ENCODE measurements at regions not wholly inside any gene's neighbourhood (a gene's known extent, or its start where the extent isn't known, plus 50 kb on each side); places are given as distances from the start of the nearest gene placed in this dataset.

DNA sequence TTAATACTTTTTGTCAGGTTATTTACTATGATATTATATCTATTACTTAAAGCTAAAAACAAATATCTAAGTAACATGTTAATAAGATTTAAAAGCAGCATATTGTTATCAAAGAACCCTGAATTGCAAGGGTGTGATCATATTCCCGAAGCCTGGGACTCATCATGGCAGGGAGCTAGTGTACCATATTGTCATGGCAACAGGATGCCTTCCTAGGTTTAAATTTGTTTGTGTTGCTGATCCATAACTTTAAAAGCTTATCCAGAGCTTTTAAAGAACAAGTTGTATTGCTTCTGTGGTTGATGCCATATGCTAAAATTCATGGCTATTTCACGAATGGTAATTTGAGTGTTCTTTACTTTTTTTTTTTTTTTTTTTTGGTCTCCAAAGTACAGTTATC, 500.5 kb downstream of the NAV3 start:
- Histone ChIP-seq H3K27ac (no peak overlapping the region), H3K79me2 (no peaks in the 10 kb centered on the region), H3K36me3 (ENCODE audit: control insufficient read depth, insufficient read depth, low read length) (no peaks in the 10 kb centered on the region), H3K27me3 (ENCODE audit: control insufficient read depth, insufficient read depth, low read length) (no peaks in the 10 kb centered on the region), H3K4me2 (ENCODE audit: low read length) (no peak overlapping the region), H3K4me3 (ENCODE audit: low read depth, low read length) (no peak overlapping the region), H2AFZ (no peak overlapping the region), H3K4me1 (no peaks in the 10 kb centered on the region), H3K9ac (no peak overlapping the region), H3K9me3 (ENCODE audit: control insufficient read depth, low read length) (no peaks in the 10 kb centered on the region)
- TF ChIP-seq, protein P1, sequence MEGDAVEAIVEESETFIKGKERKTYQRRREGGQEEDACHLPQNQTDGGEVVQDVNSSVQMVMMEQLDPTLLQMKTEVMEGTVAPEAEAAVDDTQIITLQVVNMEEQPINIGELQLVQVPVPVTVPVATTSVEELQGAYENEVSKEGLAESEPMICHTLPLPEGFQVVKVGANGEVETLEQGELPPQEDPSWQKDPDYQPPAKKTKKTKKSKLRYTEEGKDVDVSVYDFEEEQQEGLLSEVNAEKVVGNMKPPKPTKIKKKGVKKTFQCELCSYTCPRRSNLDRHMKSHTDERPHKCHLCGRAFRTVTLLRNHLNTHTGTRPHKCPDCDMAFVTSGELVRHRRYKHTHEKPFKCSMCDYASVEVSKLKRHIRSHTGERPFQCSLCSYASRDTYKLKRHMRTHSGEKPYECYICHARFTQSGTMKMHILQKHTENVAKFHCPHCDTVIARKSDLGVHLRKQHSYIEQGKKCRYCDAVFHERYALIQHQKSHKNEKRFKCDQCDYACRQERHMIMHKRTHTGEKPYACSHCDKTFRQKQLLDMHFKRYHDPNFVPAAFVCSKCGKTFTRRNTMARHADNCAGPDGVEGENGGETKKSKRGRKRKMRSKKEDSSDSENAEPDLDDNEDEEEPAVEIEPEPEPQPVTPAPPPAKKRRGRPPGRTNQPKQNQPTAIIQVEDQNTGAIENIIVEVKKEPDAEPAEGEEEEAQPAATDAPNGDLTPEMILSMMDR (IDR thresholded peaks at IDR 0.05), result no peak

DNA sequence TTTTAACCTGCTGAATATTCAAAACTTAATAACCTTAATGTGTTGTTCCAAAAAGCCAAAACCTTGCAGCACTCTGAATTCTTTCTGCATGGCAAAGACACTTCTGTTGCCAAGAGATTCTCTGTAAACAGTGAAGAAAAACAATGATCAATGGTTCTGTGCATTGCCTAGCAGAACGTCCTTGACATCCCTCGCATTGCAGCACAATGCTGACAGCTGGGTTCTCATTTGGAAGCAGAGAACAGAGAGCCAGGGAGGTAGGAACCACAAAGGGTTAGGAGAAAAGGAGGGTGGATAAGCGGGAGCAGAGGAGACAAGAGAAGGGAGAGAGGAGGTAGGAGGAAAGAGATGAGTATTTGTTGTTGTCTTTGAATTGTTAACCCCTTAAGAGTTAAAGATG, 501.1 kb downstream of the NAV3 start:
- Histone ChIP-seq H3K79me2 (no peaks in the 10 kb centered on the region), H3K4me2 (ENCODE audit: low read length) (no peak overlapping the region), H3K36me3 (ENCODE audit: control insufficient read depth, insufficient read depth, low read length) (no peaks in the 10 kb centered on the region), H3K27me3 (ENCODE audit: control insufficient read depth, insufficient read depth, low read length) (no peaks in the 10 kb centered on the region), H3K27ac (no peak overlapping the region), H3K9ac (no peak overlapping the region), H3K4me3 (ENCODE audit: low read depth, low read length) (no peak overlapping the region), H2AFZ (no peak overlapping the region), H3K4me1 (no peaks in the 10 kb centered on the region), H3K9me3 (ENCODE audit: control insufficient read depth, low read length) (no peaks in the 10 kb centered on the region)
- TF ChIP-seq, protein P1 (IDR thresholded peaks at IDR 0.05), result no peak

GRCh38 chr12:78338054-78338785, 507.5 kb downstream of the NAV3 start:
- Histone ChIP-seq H3K9ac (no peak overlapping the region), H3K79me2 (no peaks in the 10 kb centered on the region), H3K4me1 (no peaks in the 10 kb centered on the region), H3K9me3 (ENCODE audit: control insufficient read depth, low read length) (no peaks in the 10 kb centered on the region), H3K27me3 (ENCODE audit: control insufficient read depth, insufficient read depth, low read length) (no peaks in the 10 kb centered on the region), H3K36me3 (ENCODE audit: control insufficient read depth, insufficient read depth, low read length) (no peaks in the 10 kb centered on the region), H3K4me2 (ENCODE audit: low read length) (no peak overlapping the region), H3K4me3 (ENCODE audit: low read depth, low read length) (no peak overlapping the region), H2AFZ (no peak overlapping the region), H3K27ac (no peak overlapping the region)
- TF ChIP-seq, protein P1 (IDR thresholded peaks at IDR 0.05), result no peak

DNA sequence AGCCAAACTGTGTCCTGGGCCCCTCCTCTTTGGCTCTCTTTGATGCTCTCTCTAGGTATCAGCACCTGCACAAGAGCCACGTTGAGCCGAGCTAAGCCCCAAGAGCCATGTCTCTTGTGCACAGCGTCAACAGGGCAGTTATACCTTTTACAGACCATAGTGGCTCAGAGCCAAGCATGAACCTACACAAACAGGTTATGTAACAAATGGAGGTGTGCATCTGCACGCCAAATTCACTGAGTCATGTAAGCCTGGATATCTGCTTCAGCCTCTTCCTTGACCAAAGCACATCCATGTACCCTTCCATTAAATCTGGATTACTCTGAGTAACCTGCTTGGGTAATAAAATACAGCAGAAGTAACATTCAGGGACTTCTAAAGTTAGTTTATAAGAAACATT, 509.7 kb downstream of the NAV3 start:
- Histone ChIP-seq H3K36me3 (ENCODE audit: control insufficient read depth, insufficient read depth, low read length) (no peaks in the 10 kb centered on the region), H3K4me1 (no peaks in the 10 kb centered on the region), H3K27ac (no peak overlapping the region), H3K4me3 (ENCODE audit: low read depth, low read length) (no peak overlapping the region), H2AFZ (no peak overlapping the region), H3K9me3 (ENCODE audit: control insufficient read depth, low read length) (no peaks in the 10 kb centered on the region), H3K27me3 (ENCODE audit: control insufficient read depth, insufficient read depth, low read length) (no peaks in the 10 kb centered on the region), H3K9ac (no peak overlapping the region), H3K79me2 (no peaks in the 10 kb centered on the region), H3K4me2 (ENCODE audit: low read length) (no peak overlapping the region)
- TF ChIP-seq, protein P1 (IDR thresholded peaks at IDR 0.05), result no peak

- Histone ChIP-seq H3K4me3 (ENCODE audit: low read depth, low read length) (no peak overlapping the region), H3K9ac (no peak overlapping the region)
Measured at GRCh38 chr12:78343657-78344056, 513.0 kb downstream of the NAV3 start.

More at GRCh38 chr12:78343657-78344056, 513.0 kb downstream of the NAV3 start:
- H2AFZ ChIP-seq, result no peak overlapping the region
- no peaks in the 10 kb centered on the region for H3K9me3 ChIP-seq (ENCODE audit: control insufficient read depth, low read length)
- H3K79me2 ChIP-seq, result no peaks in the 10 kb centered on the region
- H3K27me3 ChIP-seq (ENCODE audit: control insufficient read depth, insufficient read depth, low read length), result no peaks in the 10 kb centered on the region
- no peaks in the 10 kb centered on the region for H3K4me1 ChIP-seq
- H3K27ac ChIP-seq, result no peak overlapping the region
- no peaks in the 10 kb centered on the region for H3K36me3 ChIP-seq (ENCODE audit: control insufficient read depth, insufficient read depth, low read length)
- no peak overlapping the region for H3K4me2 ChIP-seq (ENCODE audit: low read length)
- TF ChIP-seq, protein P1 (IDR thresholded peaks at IDR 0.05), result no peak

All from parathyroid adenoma (tissue), 2 donors.